ENCODE measurements at regions not wholly inside any gene's neighbourhood (a gene's known extent, or its start where the extent isn't known, plus 50 kb on each side); places are given as distances from the start of the nearest gene placed in this dataset.

DNA sequence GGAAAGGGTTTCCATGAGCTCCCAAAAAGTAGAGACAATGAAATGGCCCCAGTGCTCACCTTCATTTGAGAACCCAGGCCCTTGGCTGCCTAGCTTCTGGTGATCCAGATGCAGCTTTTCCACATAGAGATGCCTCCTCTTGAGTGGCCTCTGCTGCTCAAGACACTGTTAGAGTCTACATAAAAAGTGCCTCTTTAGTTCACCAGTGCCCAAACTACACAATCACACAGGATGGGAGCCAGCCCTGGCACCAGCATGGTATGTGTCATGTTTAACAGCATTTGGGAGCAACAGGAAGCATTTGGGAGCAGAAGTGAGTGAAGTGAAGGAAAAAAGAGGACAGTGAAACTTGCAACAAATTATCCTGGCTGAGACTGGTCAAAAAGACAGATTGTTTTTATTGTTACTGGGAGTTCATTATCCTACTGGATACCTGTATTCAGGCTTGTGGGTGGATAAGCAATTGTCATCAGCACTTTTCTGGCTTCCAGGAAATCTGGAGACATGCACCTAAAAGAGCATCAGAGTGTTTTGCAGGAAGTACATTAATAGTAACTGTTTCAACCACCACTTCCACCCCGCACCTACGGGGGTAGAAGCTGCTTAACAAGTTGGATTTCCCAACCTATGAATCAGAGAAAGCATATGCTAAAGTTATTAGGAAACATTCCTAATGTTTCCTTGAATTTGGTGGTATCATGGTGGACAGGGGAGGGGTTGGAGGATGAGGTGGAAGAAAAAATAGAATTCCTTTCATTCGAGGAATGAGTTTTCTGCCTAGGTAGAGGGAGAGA is 416.2 kb downstream of the IGSF11 start:
- Histone ChIP-seq H3K27me3 (ENCODE audit: control insufficient read depth in 2 of 2, insufficient read depth in 2 of 2, low read length in 2 of 2) (no peaks in the 10 kb centered on the region), H3K4me3 (no peak overlapping the region), H3K36me3 (ENCODE audit: control insufficient read depth, insufficient read depth, low read length) (no peaks in the 10 kb centered on the region), H3K9ac (ENCODE audit: insufficient read depth in 1 of 2, low read depth in 2 of 2, low read length in 2 of 2) (no peak overlapping the region), H3K4me1 (replicated peaks in 1 of 2; ENCODE audit: control insufficient read depth in 2 of 2, insufficient read depth in 2 of 2, low read length in 2 of 2) (no peaks in the 10 kb centered on the region), H3K9me1 (ENCODE audit: control insufficient read depth, insufficient read depth, low read length) (no peaks in the 10 kb centered on the region), H2AFZ (ENCODE audit: low read depth, low read length) (no peak overlapping the region), H3K9me3 (replicated peaks; ENCODE audit: control insufficient read depth, insufficient read depth, low read depth, low read length) (no peaks in the 10 kb centered on the region), H3K27ac (ENCODE audit: extremely low read depth, low read depth, low read length) (no peak overlapping the region), H3K79me2 (ENCODE audit: control insufficient read depth, insufficient read depth, low read length) (no peaks in the 10 kb centered on the region), H3K4me2 (ENCODE audit: insufficient read depth, low read length) (no peak overlapping the region), H4K20me1 (replicated peaks; ENCODE audit: control insufficient read depth, insufficient read depth, low read length) (no peaks in the 10 kb centered on the region)
- intact Hi-C loops (cut with micrococcal nuclease) (no loop called here), in situ Hi-C loops (cut with MboI) (no loop called here)
- no peak for FAIRE-seq
- no peak for ATAC-seq
- POLR2A ChIA-PET = no interaction called here
- 16% methylated on average over 3 of the region's 3 CpGs for WGBS (ENCODE audit: insufficient coverage, low coverage, missing lambda C conversion rate)
- no peak for DNase-seq (ENCODE audit: extremely low read depth in 1 of 4, low spot score in 3 of 4)
- no TSS peak for BruUV-seq (replicated peaks)
- CTCF ChIA-PET (ENCODE audit: low intra/inter-chr PET ratio) = no interaction called here
- no peak for TF ChIP-seq FOXK1 (CRISPR knock-in tag; IDR thresholded peaks at IDR 0.05; ENCODE audit: borderline replicate concordance)
- no peak for TF ChIP-seq ZNF445 (CRISPR knock-in tag; IDR thresholded peaks at IDR 0.05; ENCODE audit: low read depth)
- no peak for TF ChIP-seq U2AF1 (optimal IDR thresholded peaks at IDR 0.05; ENCODE audit: low read depth, low read length)
- no peak for TF ChIP-seq CBFB (CRISPR knock-in tag; IDR thresholded peaks at IDR 0.05)
- TF ChIP-seq, protein P1, sequence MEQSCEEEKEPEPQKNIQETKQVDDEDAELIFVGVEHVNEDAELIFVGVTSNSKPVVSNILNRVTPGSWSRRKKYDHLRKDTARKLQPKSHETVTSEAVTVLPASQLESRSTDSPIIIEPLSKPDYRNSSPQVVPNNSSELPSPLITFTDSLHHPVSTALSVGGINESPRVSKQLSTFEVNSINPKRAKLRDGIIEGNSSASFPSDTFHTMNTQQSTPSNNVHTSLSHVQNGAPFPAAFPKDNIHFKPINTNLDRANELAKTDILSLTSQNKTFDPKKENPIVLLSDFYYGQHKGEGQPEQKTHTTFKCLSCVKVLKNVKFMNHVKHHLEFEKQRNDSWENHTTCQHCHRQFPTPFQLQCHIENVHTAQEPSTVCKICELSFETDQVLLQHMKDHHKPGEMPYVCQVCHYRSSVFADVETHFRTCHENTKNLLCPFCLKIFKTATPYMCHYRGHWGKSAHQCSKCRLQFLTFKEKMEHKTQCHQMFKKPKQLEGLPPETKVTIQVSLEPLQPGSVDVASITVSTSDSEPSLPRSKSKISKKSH (CRISPR knock-in tag; IDR thresholded peaks at IDR 0.05) = no peak
- no peak for TF ChIP-seq FOXJ2 (tag; IDR thresholded peaks at IDR 0.05)
- no peak for TF ChIP-seq CHD2 (IDR thresholded peaks at IDR 0.05; ENCODE audit: low read depth, low read length)
- TF ChIP-seq, protein P2, sequence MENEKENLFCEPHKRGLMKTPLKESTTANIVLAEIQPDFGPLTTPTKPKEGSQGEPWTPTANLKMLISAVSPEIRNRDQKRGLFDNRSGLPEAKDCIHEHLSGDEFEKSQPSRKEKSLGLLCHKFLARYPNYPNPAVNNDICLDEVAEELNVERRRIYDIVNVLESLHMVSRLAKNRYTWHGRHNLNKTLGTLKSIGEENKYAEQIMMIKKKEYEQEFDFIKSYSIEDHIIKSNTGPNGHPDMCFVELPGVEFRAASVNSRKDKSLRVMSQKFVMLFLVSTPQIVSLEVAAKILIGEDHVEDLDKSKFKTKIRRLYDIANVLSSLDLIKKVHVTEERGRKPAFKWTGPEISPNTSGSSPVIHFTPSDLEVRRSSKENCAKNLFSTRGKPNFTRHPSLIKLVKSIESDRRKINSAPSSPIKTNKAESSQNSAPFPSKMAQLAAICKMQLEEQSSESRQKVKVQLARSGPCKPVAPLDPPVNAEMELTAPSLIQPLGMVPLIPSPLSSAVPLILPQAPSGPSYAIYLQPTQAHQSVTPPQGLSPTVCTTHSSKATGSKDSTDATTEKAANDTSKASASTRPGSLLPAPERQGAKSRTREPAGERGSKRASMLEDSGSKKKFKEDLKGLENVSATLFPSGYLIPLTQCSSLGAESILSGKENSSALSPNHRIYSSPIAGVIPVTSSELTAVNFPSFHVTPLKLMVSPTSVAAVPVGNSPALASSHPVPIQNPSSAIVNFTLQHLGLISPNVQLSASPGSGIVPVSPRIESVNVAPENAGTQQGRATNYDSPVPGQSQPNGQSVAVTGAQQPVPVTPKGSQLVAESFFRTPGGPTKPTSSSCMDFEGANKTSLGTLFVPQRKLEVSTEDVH (IDR thresholded peaks at IDR 0.05; ENCODE audit: low read depth, partially characterized antibody) = no peak
- no peak for TF ChIP-seq PBX2 (CRISPR knock-in tag; IDR thresholded peaks at IDR 0.05; ENCODE audit: low read depth)
- no peak for TF ChIP-seq PBX2 (tag; conservative IDR thresholded peaks at IDR 0.05; ENCODE audit: low read depth)
- no peak for TF ChIP-seq MCM3 (IDR thresholded peaks at IDR 0.05)
- TF ChIP-seq BMI1 (IDR thresholded peaks at IDR 0.05; ENCODE audit: low read length) = no peak
- no peak for TF ChIP-seq SUPT5H (IDR thresholded peaks at IDR 0.05)

Measured in K562 (cell line).